Osteocyte (in vitro differentiated cells): ENCODE measurements at regions not wholly inside any gene's neighbourhood (a gene's known extent, or its start where the extent isn't known, plus 50 kb on each side); places are given as distances from the start of the nearest gene placed in this dataset.

Experiments
- DNase-seq: peaks from one replicate; pipeline ENCODE4 v3.0.0; 2021; ENCODE audit warnings: mixed read lengths; ENCODE audit not compliant: unreplicated experiment; ENCODE audit errors: extremely low spot score
- H3K27ac Mint-ChIP-seq: one replicate; pipeline ENCODE4 v1.8.0; 2021; ENCODE audit warnings: mild to moderate bottlenecking, mixed read lengths; ENCODE audit not compliant: unreplicated experiment
- H3K27me3 Mint-ChIP-seq: one replicate; pipeline ENCODE4 v1.8.0; 2021; ENCODE audit warnings: mixed read lengths; ENCODE audit not compliant: unreplicated experiment
- H3K36me3 Mint-ChIP-seq: one replicate; pipeline ENCODE4 v1.8.0; 2021; ENCODE audit warnings: mixed read lengths; ENCODE audit not compliant: unreplicated experiment
- H3K4me1 Mint-ChIP-seq: one replicate; pipeline ENCODE4 v1.8.0; 2021; ENCODE audit warnings: mixed read lengths; ENCODE audit not compliant: unreplicated experiment
- H3K4me3 Mint-ChIP-seq: one replicate; pipeline ENCODE4 v1.8.0; 2021; ENCODE audit warnings: mild to moderate bottlenecking, moderate library complexity, mixed read lengths; ENCODE audit not compliant: unreplicated experiment
- H3K9me3 Mint-ChIP-seq: one replicate; pipeline ENCODE4 v1.8.0; 2021; ENCODE audit warnings: mixed read lengths; ENCODE audit not compliant: unreplicated experiment
- CTCF ChIP-seq: fragments of 200-600 bp; sonication (generic); IDR thresholded peaks from 2 replicates; pipeline ENCODE4 v1.5.0; 2021; ENCODE audit warnings: antibody characterized with exemption, mild to moderate bottlenecking, moderate library complexity

GRCh38 chr16:11461595-11461990 lies 116.3 kb downstream of the RMI2 start:
- Mint-ChIP-seq H3K4me3 (no peak overlapping the region), H3K27me3 (peaks cover 27% of the 10 kb centered on the region), H3K27ac (no peak overlapping the region), H3K4me1 (no peaks in the 10 kb centered on the region), H3K9me3 (no peaks in the 10 kb centered on the region), H3K36me3 (no peaks in the 10 kb centered on the region)
- no peak for TF ChIP-seq CTCF
- DNase-seq: no peak

- Mint-ChIP-seq H3K27me3 (peaks cover 25% of the 10 kb centered on the region), H3K27ac (no peak overlapping the region)
Measured at GRCh38 chr16:11462036-11462435, 116.8 kb downstream of the RMI2 start.

GRCh38 chr16:11462861-11463260 lies 117.6 kb downstream of the RMI2 start:
- Mint-ChIP-seq H3K36me3 (no peaks in the 10 kb centered on the region), H3K4me3 (no peak overlapping the region), H3K27me3 (peaks cover 29% of the 10 kb centered on the region), H3K4me1 (no peaks in the 10 kb centered on the region), H3K9me3 (no peaks in the 10 kb centered on the region), H3K27ac (no peak overlapping the region)
- DNase-seq: no peak
- TF ChIP-seq CTCF: no peak

More at GRCh38 chr16:11462036-11462435, 116.8 kb downstream of the RMI2 start:
- Mint-ChIP-seq H3K9me3 (no peaks in the 10 kb centered on the region), H3K36me3 (no peaks in the 10 kb centered on the region), H3K4me3 (no peak overlapping the region), H3K4me1 (no peaks in the 10 kb centered on the region)
- DNase-seq: no peak
- TF ChIP-seq CTCF: no peak

GRCh38 chr16:11464241-11464640 lies 119.0 kb downstream of the RMI2 start:
- Mint-ChIP-seq H3K4me1 (no peaks in the 10 kb centered on the region), H3K27ac (no peak overlapping the region), H3K4me3 (no peak overlapping the region), H3K27me3 (peaks cover 32% of the 10 kb centered on the region), H3K36me3 (no peaks in the 10 kb centered on the region), H3K9me3 (no peaks in the 10 kb centered on the region)
- no peak for DNase-seq
- TF ChIP-seq CTCF: no peak

GRCh38 chr16:11465675-11466074 lies 120.4 kb downstream of the RMI2 start:
- H3K4me3 Mint-ChIP-seq: no peak overlapping the region
- H3K27ac Mint-ChIP-seq: no peak overlapping the region
- H3K9me3 Mint-ChIP-seq: no peaks in the 10 kb centered on the region
- DNase-seq: no peak
- no peaks in the 10 kb centered on the region for H3K4me1 Mint-ChIP-seq
- peaks cover 46% of the 10 kb centered on the region for H3K27me3 Mint-ChIP-seq
- TF ChIP-seq CTCF: no peak
- H3K36me3 Mint-ChIP-seq: no peaks in the 10 kb centered on the region
